Testis (tissue), 2 donors: ENCODE measurements at regions not wholly inside any gene's neighbourhood (a gene's known extent, or its start where the extent isn't known, plus 50 kb on each side); places are given as distances from the start of the nearest gene placed in this dataset.

ENCODE experiments used
- POLR2A ChIP-seq: fragments of 450-650 bp; IDR thresholded peaks from one replicate; pipeline ENCODE4 v1.6.1; 2017; ENCODE audit warnings: antibody characterized with exemption, mild to moderate bottlenecking, moderate library complexity
- TF ChIP-seq, protein P1 (sequence below), 3 experiments: fragments of 450-650 bp in 2 of 3; fragments of 200-600 bp in 1 of 3; sonication (generic) in 1 of 3; IDR thresholded peaks; one replicate each; pipeline ENCODE4 v1.5.1; 2016 to 2019; ENCODE audit warnings: antibody characterized with exemption in 3 of 3, mild to moderate bottlenecking in 2 of 3, moderate library complexity in 1 of 3

DNA sequence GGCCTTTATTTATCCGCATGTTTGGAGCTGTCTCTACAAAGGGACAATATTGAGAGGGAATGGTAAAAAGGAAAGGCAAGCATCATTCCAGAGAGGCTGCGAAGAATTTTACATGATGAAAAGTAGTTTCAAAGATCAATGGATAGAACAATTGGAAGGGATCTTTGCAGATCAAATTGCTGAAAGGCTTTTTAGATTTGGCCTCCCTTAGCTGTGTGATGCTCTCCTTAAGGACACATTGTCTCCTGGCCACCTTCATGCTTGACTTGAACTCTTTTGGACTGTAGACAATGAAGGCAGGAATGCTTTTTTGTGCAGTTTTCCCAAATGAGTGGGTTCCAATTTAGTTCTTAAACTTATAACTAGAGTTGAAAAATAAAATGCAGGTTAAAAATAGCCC is 344.7 kb downstream of the ARL4A start:
- TF ChIP-seq, protein P1, sequence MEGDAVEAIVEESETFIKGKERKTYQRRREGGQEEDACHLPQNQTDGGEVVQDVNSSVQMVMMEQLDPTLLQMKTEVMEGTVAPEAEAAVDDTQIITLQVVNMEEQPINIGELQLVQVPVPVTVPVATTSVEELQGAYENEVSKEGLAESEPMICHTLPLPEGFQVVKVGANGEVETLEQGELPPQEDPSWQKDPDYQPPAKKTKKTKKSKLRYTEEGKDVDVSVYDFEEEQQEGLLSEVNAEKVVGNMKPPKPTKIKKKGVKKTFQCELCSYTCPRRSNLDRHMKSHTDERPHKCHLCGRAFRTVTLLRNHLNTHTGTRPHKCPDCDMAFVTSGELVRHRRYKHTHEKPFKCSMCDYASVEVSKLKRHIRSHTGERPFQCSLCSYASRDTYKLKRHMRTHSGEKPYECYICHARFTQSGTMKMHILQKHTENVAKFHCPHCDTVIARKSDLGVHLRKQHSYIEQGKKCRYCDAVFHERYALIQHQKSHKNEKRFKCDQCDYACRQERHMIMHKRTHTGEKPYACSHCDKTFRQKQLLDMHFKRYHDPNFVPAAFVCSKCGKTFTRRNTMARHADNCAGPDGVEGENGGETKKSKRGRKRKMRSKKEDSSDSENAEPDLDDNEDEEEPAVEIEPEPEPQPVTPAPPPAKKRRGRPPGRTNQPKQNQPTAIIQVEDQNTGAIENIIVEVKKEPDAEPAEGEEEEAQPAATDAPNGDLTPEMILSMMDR (IDR thresholded peaks at IDR 0.05): no peak
- TF ChIP-seq POLR2A: no peak
